NCI-H1694 treated with DMSO at 0.1 percent for 48 hours (cell line): ENCODE measurements at regions not wholly inside any gene's neighbourhood (a gene's known extent, or its start where the extent isn't known, plus 50 kb on each side); places are given as distances from the start of the nearest gene placed in this dataset.
"Not testable (repeated sequence)": the region's sequence is repeated elsewhere in the genome, so short reads cannot be mapped to it uniquely, and the experiment has no call there.

ENCODE experiments used
- DNase-seq: peaks from one replicate; lab custom pipeline; 2025; lab: John Stamatoyannopoulos, UW

GRCh38 chr6:82816243-82816642, 249.4 kb downstream of the UBE3D start:
- DNase-seq, result not testable (repeated sequence)

GRCh38 chr6:82818727-82819126, 246.9 kb downstream of the UBE3D start:
- DNase-seq, result no peak

- no peak for DNase-seq
These were observed 242.3 kb downstream of the UBE3D start for GRCh38 chr6:82823361-82823760.

- no peak for DNase-seq
These were observed 232.8 kb downstream of the UBE3D start for GRCh38 chr6:82832811-82833210.

DNA sequence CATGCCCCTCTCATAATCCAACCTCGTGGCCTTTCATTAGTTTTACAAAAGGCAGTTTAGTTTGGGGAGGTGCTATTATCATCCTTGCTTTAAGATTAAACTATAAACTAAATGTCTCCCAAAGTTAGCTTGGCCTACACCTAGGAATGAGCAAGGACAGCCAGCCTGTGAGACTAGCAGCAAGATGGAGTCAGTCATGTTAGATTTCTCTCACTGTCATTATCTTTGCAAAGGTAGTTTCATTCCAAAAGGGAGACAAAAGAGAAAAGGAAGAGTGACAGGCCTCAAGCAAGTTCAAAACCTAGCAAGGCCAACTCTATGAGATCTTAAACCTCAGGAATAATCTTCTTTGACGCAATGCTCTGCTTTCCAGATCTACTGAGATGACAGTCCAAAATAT, 232.2 kb downstream of the UBE3D start:
- no peak for DNase-seq

- no peak for DNase-seq
These were observed 229.5 kb downstream of the UBE3D start for GRCh38 chr6:82836022-82836575.

DNA sequence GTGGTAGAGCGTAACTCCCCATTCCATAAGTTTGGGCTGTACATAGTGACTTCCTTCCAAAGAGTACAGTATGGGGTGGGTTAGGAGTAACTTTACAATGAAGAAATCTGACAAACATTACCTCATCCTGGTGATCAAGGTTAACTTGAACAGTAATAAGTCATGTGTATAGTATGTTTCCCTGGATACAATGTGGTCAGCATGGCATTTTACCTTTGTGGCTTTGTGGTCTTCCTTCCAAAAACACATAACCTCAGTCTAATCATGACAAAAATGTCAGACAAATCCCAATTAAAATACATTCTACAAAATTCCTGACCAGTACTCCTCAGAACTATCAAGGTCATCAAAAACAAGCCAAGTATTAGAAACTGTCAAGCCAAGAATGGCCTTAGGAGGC, 225.1 kb downstream of the UBE3D start:
- no peak for DNase-seq

GRCh38 chr6:82841309-82841708, 224.3 kb downstream of the UBE3D start:
- DNase-seq, result no peak
